ENCODE measurements at regions not wholly inside any gene's neighbourhood (a gene's known extent, or its start where the extent isn't known, plus 50 kb on each side); places are given as distances from the start of the nearest gene placed in this dataset.

DNA sequence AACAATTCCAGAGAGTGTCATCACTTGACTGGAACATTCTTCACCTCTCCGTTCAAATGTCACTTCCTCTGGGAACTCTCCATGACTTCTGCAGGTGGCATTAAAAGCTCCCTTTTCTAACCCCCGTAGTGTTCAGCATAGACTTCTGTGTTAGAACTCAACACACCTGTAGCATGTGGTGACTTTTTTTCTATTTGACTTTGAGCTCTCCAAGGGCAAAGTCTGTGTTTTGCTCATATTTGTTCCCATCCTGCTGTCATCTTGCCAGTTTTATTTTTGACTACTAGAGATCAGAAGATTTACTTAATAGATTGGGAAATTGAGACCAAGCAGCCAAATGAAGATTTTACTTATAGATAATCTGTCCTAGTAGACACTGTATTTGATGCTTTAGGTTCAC, 367.1 kb downstream of the INSC start:
- Histone ChIP-seq H3K27ac (ENCODE audit: low read depth, low read length) (no peak overlapping the region), H3K4me1 (ENCODE audit: control insufficient read depth in 1 of 2, insufficient read depth in 2 of 2, low read length in 2 of 2) (no peaks in the 10 kb centered on the region), H3K4me2 (ENCODE audit: low read length) (no peak overlapping the region), H4K20me1 (ENCODE audit: insufficient read depth) (no peaks in the 10 kb centered on the region), H3K9me2 (ENCODE audit: insufficient read depth) (no peaks in the 10 kb centered on the region), H2AFZ (ENCODE audit: low read depth, low read length, poor library complexity, severe bottlenecking) (no peak overlapping the region), H3K36me3 (ENCODE audit: control insufficient read depth in 1 of 2, insufficient read depth in 2 of 2, low read length in 2 of 2) (no peaks in the 10 kb centered on the region), H3K79me2 (ENCODE audit: insufficient read depth, low read length) (no peaks in the 10 kb centered on the region), H3K4me3 (replicated peaks in 1 of 2; ENCODE audit: low read depth in 1 of 2, low read length in 2 of 2) (no peak overlapping the region), H3K9me3 (ENCODE audit: control insufficient read depth in 1 of 2, insufficient read depth in 1 of 2, low read depth in 1 of 2, low read length in 2 of 2) (no peaks in the 10 kb centered on the region), H3K27me3 (ENCODE audit: insufficient read depth, low read length) (no peaks in the 10 kb centered on the region), H3K9ac (ENCODE audit: low read length) (no peak overlapping the region)
- DNase-seq (ENCODE audit: low read depth, low spot score): no peak
- ChIA-PET POLR2A (no interaction called here), RAD21 (ENCODE audit: low non-redundant PET in 1 of 2, low total read pairs in 2 of 2, uncharacterized antibody in 2 of 2, unreplicated experiment in 2 of 2) (no interaction called here), CTCF (no interaction called here)
- no peak for TF ChIP-seq EGR1 (IDR thresholded peaks at IDR 0.05; ENCODE audit: low read depth)
- TF ChIP-seq POLR2AphosphoS5 (IDR thresholded peaks at IDR 0.05; ENCODE audit: low read depth, low read length): no peak
- no peak for TF ChIP-seq EZH2 (IDR thresholded peaks at IDR 0.05)
- no peak for TF ChIP-seq POLR2A (IDR thresholded peaks at IDR 0.05; ENCODE audit: borderline replicate concordance, extremely low read depth, insufficient read depth, insufficient read length)
- no peak for TF ChIP-seq TCF7L2 (IDR thresholded peaks at IDR 0.05; ENCODE audit: borderline replicate concordance, extremely low read depth, insufficient read depth, insufficient read length)
- no peak for TF ChIP-seq JUND (IDR thresholded peaks at IDR 0.05)
- no peak for TF ChIP-seq SIN3A (IDR thresholded peaks at IDR 0.05; ENCODE audit: low read depth)
- TF ChIP-seq, protein P1, sequence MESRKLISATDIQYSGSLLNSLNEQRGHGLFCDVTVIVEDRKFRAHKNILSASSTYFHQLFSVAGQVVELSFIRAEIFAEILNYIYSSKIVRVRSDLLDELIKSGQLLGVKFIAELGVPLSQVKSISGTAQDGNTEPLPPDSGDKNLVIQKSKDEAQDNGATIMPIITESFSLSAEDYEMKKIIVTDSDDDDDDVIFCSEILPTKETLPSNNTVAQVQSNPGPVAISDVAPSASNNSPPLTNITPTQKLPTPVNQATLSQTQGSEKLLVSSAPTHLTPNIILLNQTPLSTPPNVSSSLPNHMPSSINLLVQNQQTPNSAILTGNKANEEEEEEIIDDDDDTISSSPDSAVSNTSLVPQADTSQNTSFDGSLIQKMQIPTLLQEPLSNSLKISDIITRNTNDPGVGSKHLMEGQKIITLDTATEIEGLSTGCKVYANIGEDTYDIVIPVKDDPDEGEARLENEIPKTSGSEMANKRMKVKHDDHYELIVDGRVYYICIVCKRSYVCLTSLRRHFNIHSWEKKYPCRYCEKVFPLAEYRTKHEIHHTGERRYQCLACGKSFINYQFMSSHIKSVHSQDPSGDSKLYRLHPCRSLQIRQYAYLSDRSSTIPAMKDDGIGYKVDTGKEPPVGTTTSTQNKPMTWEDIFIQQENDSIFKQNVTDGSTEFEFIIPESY (IDR thresholded peaks at IDR 0.05; ENCODE audit: extremely low read depth, insufficient replicate concordance, low read length): no peak
- TF ChIP-seq, protein P2, sequence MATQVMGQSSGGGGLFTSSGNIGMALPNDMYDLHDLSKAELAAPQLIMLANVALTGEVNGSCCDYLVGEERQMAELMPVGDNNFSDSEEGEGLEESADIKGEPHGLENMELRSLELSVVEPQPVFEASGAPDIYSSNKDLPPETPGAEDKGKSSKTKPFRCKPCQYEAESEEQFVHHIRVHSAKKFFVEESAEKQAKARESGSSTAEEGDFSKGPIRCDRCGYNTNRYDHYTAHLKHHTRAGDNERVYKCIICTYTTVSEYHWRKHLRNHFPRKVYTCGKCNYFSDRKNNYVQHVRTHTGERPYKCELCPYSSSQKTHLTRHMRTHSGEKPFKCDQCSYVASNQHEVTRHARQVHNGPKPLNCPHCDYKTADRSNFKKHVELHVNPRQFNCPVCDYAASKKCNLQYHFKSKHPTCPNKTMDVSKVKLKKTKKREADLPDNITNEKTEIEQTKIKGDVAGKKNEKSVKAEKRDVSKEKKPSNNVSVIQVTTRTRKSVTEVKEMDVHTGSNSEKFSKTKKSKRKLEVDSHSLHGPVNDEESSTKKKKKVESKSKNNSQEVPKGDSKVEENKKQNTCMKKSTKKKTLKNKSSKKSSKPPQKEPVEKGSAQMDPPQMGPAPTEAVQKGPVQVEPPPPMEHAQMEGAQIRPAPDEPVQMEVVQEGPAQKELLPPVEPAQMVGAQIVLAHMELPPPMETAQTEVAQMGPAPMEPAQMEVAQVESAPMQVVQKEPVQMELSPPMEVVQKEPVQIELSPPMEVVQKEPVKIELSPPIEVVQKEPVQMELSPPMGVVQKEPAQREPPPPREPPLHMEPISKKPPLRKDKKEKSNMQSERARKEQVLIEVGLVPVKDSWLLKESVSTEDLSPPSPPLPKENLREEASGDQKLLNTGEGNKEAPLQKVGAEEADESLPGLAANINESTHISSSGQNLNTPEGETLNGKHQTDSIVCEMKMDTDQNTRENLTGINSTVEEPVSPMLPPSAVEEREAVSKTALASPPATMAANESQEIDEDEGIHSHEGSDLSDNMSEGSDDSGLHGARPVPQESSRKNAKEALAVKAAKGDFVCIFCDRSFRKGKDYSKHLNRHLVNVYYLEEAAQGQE (IDR thresholded peaks at IDR 0.05; ENCODE audit: low read depth): no peak
- intact Hi-C loops (cut with micrococcal nuclease): no loop called here
- no TSS peak for BruUV-seq (replicated peaks)
- no peak for ATAC-seq

Measured in HCT116 (cell line).